ENCODE measurements at regions not wholly inside any gene's neighbourhood (a gene's known extent, or its start where the extent isn't known, plus 50 kb on each side); places are given as distances from the start of the nearest gene placed in this dataset.

DNA sequence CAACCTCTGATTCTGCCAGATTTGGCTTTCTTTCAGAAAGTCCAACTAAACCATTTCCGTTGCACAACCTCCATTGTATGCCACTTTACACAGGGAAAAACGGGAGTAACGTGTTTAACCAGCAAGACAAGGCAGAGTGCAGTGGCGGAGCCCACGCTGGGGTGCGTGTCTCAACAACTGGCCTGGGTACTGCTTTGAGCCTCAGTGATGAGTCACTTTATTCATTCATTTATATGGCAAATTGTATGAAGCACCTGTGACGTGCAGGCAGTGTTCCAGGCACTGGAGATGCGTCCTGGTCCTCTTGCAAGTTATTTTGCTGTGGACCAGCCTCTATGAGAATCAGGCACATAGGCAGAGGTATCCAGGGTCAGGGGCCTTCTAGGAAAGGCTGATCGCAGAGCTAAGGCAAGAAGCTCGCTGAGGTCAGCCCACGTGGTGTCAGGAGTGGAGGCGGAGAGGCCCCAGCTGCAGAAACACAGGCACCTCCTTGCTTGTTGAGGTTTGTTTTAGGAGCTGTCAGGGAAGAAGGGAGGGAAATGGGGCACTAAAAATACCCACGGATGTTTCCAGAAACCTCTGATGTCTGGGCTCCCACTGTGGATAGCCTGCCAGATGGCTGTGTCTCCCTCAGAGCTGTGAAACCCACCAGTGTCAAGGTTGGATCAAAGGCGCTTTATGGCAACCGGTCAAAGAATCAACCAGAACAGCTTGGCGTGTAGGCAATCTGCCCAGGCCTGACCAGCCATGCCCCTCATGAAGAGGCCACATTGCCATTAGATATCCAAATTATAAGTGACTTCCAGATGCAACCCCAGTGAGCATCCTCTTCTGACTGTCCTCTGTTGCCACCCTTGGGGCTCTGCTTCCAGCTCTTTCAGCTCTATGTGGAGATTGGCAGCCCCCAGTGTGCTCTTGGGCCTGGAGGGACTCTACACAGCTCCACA is 157.2 kb downstream of the CD83 start:
- Histone ChIP-seq H3K27ac (replicated peaks in 1 of 4) (no peak overlapping the region), H3K9me3 (peaks cover 0 to 8% (median 0%) of the 10 kb centered on the region in 4 donors), H3K27me3 (no peaks in the 10 kb centered on the region), H3K4me1 (peaks cover 13 to 21% (median 20%) of the 10 kb centered on the region in 4 donors), H3K4me3 (no peak overlapping the region), H3K36me3 (no peaks in the 10 kb centered on the region)
- 83% methylated on average over 16 of the region's 16 CpGs for WGBS
- DNase-seq (ENCODE audit: extremely low spot score), result no peak
- TF ChIP-seq POLR2AphosphoS5 (IDR thresholded peaks at IDR 0.05), result no peak
- TF ChIP-seq, protein P1, sequence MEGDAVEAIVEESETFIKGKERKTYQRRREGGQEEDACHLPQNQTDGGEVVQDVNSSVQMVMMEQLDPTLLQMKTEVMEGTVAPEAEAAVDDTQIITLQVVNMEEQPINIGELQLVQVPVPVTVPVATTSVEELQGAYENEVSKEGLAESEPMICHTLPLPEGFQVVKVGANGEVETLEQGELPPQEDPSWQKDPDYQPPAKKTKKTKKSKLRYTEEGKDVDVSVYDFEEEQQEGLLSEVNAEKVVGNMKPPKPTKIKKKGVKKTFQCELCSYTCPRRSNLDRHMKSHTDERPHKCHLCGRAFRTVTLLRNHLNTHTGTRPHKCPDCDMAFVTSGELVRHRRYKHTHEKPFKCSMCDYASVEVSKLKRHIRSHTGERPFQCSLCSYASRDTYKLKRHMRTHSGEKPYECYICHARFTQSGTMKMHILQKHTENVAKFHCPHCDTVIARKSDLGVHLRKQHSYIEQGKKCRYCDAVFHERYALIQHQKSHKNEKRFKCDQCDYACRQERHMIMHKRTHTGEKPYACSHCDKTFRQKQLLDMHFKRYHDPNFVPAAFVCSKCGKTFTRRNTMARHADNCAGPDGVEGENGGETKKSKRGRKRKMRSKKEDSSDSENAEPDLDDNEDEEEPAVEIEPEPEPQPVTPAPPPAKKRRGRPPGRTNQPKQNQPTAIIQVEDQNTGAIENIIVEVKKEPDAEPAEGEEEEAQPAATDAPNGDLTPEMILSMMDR (IDR thresholded peaks at IDR 0.05), result no peak
- no peak for TF ChIP-seq POLR2A (IDR thresholded peaks at IDR 0.05; ENCODE audit: low read depth)
- intact Hi-C loops (cut with DNase I), result no loop called here

DNA sequence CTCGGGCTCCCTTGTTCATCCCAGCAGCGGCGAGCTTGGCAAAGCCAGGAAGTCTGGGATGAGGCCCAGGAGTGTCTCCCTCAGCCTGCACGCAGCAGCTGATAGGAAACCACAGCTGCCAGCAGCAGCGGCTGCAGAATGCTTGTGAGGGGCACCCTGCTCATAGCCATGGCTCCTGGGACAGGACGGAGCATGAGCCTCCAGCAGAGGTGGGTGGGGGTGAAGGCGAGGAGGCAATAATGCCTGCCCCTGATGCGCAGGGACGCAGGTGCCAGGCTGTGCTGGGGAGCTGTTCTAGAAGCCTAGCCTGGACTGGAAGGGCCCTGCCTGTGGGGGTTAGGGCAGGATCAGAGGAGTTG is 157.9 kb downstream of the CD83 start:
- H3K36me3 ChIP-seq, result no peaks in the 10 kb centered on the region
- TF ChIP-seq EP300 (IDR thresholded peaks at IDR 0.05), result no peak
- no peak for TF ChIP-seq POLR2A (IDR thresholded peaks at IDR 0.05; ENCODE audit: low read depth)
- TF ChIP-seq, protein P1 (IDR thresholded peaks at IDR 0.05), result no peak
- TF ChIP-seq POLR2AphosphoS5 (IDR thresholded peaks at IDR 0.05), result no peak
- H3K4me1 ChIP-seq, result peaks cover 13 to 21% (median 20%) of the 10 kb centered on the region in 4 donors
- H3K4me3 ChIP-seq, result no peak overlapping the region
- no peak for DNase-seq (ENCODE audit: extremely low spot score)
- 68% methylated on average over 5 of the region's 9 CpGs for WGBS
- intact Hi-C loops (cut with DNase I), result no loop called here
- no peaks in the 10 kb centered on the region for H3K27me3 ChIP-seq
- H3K27ac ChIP-seq (replicated peaks in 1 of 4), result no peak overlapping the region
- H3K9me3 ChIP-seq, result peaks cover 0 to 8% (median 0%) of the 10 kb centered on the region in 4 donors

DNA sequence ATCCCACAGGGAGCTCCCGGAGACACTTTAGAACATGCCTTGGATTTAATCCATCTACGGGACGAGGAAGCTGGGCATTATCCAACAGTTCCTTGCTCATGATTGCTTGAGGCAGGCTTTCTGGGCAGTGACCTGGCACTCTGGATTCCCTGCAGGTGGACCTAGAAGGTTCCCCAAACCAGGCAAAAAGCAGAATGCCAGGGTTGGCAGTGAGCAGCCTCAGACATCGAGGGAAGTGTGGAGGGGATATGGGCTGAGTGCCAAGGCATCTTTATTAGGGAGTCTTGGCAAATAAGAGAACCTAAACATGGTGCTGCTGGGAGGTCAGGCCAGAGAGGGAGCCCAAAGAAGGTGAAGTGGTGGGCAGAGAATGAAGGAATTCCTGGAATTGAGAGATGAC is 158.5 kb downstream of the CD83 start:
- Histone ChIP-seq H3K4me3 (no peak overlapping the region), H3K27ac (replicated peaks in 1 of 4) (peak overlapping the region in 1 of 4 donors; percentile 13), H3K27me3 (no peaks in the 10 kb centered on the region), H3K4me1 (peaks cover 13 to 21% (median 20%) of the 10 kb centered on the region in 4 donors), H3K9me3 (peaks cover 0 to 8% (median 0%) of the 10 kb centered on the region in 4 donors), H3K36me3 (no peaks in the 10 kb centered on the region)
- whole genome bisulfite sequencing, result 76% methylated on average over 4 of the region's 4 CpGs
- TF ChIP-seq POLR2A (IDR thresholded peaks at IDR 0.05; ENCODE audit: low read depth) (no peak), POLR2AphosphoS5 (IDR thresholded peaks at IDR 0.05) (no peak), EP300 (IDR thresholded peaks at IDR 0.05) (no peak)
- TF ChIP-seq, protein P1 (IDR thresholded peaks at IDR 0.05), result no peak
- no peak for DNase-seq (ENCODE audit: extremely low spot score)
- intact Hi-C loops (cut with DNase I), result no loop called here

DNA sequence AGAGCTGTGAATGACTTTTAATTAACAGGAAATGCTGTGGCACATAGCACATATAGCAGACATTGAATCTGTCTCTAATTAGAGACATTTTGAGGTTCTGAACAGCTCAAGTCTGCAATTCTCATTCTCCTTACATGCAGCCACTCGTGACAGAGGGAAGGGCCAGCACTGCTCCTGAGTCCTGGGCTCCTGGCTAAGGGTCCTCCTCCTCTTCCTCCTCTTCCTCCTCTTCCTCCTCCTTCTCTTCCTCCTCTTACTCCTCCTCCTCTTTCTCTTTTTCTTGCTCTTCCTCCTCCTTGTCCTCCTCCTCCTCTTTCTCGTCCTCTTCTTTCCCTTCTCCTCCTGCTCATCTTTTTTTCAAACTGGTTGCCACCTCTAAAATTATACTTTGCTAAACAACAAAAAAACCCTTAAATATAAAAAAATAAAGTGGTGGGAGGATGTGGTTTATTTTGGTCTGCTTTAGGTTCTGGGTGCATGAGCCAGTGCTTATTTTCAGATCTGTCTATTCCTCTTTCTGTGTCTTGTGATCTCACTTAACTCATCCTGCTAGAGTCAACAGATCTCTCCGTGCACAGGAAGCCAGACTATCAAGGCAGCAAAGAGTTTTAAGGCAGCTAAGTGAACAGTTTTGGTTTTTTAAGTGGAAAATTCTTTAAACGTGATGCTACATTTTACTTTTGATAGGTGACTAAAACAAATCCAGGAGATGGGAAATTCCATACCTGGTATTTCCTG is 159.3 kb downstream of the CD83 start:
- Histone ChIP-seq H3K36me3 (no peaks in the 10 kb centered on the region), H3K27me3 (no peaks in the 10 kb centered on the region), H3K9me3 (peaks cover 0 to 8% (median 0%) of the 10 kb centered on the region in 4 donors), H3K27ac (replicated peaks in 1 of 4) (peak overlapping the region in 1 of 4 donors; percentile 13), H3K4me3 (no peak overlapping the region), H3K4me1 (peaks cover 13 to 21% (median 20%) of the 10 kb centered on the region in 4 donors)
- 60% methylated on average over 4 of the region's 4 CpGs for WGBS
- intact Hi-C loops (cut with DNase I), result no loop called here
- TF ChIP-seq POLR2AphosphoS5 (IDR thresholded peaks at IDR 0.05), result no peak
- no peak for TF ChIP-seq EP300 (IDR thresholded peaks at IDR 0.05)
- TF ChIP-seq, protein P1 (IDR thresholded peaks at IDR 0.05), result no peak
- TF ChIP-seq POLR2A (IDR thresholded peaks at IDR 0.05; ENCODE audit: low read depth), result no peak
- DNase-seq (ENCODE audit: extremely low spot score), result no peak
